ENCODE measurements at regions not wholly inside any gene's neighbourhood (a gene's known extent, or its start where the extent isn't known, plus 50 kb on each side); places are given as distances from the start of the nearest gene placed in this dataset.

DNA sequence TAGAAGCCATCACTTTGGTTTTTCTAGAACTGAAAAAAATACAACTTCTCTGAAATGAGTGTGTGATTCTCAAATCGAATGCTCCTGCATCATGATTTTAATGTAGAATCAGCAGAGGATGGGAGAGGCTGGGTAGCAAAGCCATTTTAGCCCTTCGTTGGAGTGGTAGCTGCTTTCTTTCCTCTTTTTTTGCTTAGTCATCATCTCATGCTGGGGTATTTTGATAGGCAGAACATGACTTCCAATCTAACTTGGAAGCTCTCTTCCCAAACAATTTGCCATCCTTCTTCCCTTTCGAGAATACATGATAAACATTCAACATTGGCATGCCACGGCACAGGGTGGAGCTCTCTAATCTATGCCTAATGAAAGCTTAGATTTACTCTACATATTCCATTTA is 311.2 kb upstream of the LRATD1 start:
- DNase-seq = no peak
- TF ChIP-seq, protein P1, sequence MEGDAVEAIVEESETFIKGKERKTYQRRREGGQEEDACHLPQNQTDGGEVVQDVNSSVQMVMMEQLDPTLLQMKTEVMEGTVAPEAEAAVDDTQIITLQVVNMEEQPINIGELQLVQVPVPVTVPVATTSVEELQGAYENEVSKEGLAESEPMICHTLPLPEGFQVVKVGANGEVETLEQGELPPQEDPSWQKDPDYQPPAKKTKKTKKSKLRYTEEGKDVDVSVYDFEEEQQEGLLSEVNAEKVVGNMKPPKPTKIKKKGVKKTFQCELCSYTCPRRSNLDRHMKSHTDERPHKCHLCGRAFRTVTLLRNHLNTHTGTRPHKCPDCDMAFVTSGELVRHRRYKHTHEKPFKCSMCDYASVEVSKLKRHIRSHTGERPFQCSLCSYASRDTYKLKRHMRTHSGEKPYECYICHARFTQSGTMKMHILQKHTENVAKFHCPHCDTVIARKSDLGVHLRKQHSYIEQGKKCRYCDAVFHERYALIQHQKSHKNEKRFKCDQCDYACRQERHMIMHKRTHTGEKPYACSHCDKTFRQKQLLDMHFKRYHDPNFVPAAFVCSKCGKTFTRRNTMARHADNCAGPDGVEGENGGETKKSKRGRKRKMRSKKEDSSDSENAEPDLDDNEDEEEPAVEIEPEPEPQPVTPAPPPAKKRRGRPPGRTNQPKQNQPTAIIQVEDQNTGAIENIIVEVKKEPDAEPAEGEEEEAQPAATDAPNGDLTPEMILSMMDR (IDR thresholded peaks at IDR 0.05; ENCODE audit: low read depth, low read length, missing control alignments) = no peak
- H3K36me3 ChIP-seq (replicated peaks) = no peaks in the 10 kb centered on the region
- no peaks in the 10 kb centered on the region for H3K27me3 ChIP-seq (replicated peaks)
- H3K27ac ChIP-seq = no peak overlapping the region
- H3K4me3 ChIP-seq (ENCODE audit: low read depth, low read length) = no peak overlapping the region
- in situ Hi-C loops (cut with HindIII; ENCODE audit: low pct_ligation_motif_present, low sequenced_read_pairs) = no loop called here

DNA sequence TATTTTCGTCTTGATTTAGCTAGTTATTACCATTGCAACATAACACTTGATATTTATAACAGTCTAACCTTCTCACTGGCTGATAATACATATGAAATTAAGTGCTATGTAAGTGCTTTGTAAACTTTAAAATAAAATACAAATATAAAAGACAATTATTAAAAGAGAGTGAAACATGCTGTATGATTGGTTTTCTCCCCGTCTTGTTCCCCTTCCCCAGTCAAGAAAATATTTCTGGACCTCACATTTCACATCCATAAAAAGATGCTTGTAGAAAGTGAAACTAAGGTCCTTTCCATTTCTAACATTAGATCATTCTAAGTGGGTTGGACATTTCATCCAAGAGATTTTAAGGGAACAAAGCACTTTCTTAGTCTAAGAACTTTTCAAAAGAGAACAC is 310.2 kb upstream of the LRATD1 start:
- DNase-seq = no peak
- Histone ChIP-seq H3K27ac (no peak overlapping the region), H3K27me3 (replicated peaks) (no peaks in the 10 kb centered on the region), H3K4me3 (ENCODE audit: low read depth, low read length) (no peak overlapping the region), H3K36me3 (replicated peaks) (no peaks in the 10 kb centered on the region)
- TF ChIP-seq, protein P1 (IDR thresholded peaks at IDR 0.05; ENCODE audit: low read depth, low read length, missing control alignments) = no peak
- in situ Hi-C loops (cut with HindIII; ENCODE audit: low pct_ligation_motif_present, low sequenced_read_pairs) = no loop called here

DNA sequence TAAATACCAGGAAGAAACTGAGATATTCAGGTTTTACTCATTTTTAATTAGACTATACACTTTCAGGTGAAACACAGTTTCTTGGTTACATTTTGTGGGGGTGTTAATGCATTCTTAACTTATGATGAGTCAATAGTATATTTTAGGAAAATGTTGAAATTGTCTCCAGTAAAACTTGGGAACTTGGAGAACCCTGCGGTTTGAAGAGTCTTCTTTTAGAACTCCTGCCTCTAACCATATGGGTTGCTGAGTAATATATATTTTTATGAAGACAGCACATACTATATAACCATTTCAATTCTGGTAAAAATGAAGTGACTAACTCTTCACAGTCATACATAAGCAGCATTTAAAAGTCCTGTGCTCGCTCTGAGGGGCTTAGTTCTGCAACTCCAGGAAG is 308.2 kb upstream of the LRATD1 start:
- H3K36me3 ChIP-seq (replicated peaks) = no peaks in the 10 kb centered on the region
- H3K27ac ChIP-seq = no peak overlapping the region
- TF ChIP-seq, protein P1 (IDR thresholded peaks at IDR 0.05; ENCODE audit: low read depth, low read length, missing control alignments) = no peak
- H3K4me3 ChIP-seq (ENCODE audit: low read depth, low read length) = no peak overlapping the region
- no peak for DNase-seq
- in situ Hi-C loops (cut with HindIII; ENCODE audit: low pct_ligation_motif_present, low sequenced_read_pairs) = no loop called here
- no peaks in the 10 kb centered on the region for H3K27me3 ChIP-seq (replicated peaks)

DNA sequence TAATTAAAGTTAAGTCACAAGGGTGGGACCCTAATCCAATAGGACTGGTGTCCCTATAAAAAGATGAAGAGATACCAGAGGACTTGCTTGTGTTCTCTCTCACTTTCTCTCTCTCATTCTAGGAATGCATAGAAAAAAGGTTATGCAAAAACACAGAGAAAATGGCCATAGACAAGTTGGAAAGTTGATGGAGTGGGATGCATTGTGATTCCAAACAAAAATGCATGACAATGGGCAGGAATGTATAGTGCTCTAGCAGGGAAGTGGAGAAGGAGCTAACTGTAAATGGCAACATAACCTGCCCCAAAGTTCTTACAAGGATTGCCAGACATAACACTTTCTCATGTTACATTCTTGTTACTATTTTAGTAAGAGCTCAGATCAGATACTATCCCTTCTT is 301.6 kb upstream of the LRATD1 start:
- no peaks in the 10 kb centered on the region for H3K36me3 ChIP-seq (replicated peaks)
- in situ Hi-C loops (cut with HindIII; ENCODE audit: low pct_ligation_motif_present, low sequenced_read_pairs) = no loop called here
- H3K4me3 ChIP-seq (ENCODE audit: low read depth, low read length) = no peak overlapping the region
- TF ChIP-seq, protein P1 (IDR thresholded peaks at IDR 0.05; ENCODE audit: low read depth, low read length, missing control alignments) = no peak
- DNase-seq = no peak
- no peaks in the 10 kb centered on the region for H3K27me3 ChIP-seq (replicated peaks)
- H3K27ac ChIP-seq = no peak overlapping the region

DNA sequence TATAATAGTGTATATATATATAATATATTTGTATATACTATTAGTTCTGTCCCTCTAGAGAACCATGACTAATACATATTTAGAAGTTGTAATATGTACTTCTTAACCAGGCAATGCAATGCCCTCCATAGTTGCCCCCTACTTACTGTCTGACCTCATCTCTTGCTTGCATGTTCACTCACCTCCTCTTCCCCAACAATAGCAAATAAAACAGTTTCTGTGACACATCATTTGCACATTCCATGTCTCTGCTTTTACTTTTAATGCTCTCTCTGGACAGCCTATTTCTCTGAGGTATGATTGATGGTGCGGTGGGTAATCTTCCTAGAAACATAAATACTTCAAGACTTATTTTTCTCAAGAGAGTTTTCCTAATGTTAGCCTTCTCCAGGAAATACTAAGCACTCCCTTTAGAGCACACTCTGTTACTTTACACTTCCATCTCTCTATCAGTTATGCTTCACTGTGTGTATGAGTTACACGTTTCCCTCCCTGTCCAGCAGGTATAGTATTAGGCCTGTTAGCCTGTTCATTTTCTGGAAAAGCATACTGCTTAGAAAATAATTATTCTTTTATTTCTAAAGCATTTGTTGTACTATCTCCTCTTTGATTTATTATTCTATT is 295.6 kb upstream of the LRATD1 start:
- DNase-seq = no peak
- in situ Hi-C loops (cut with HindIII; ENCODE audit: low pct_ligation_motif_present, low sequenced_read_pairs) = no loop called here

More for the DNA sequence above, 295.6 kb upstream of the LRATD1 start:
- H3K4me3 ChIP-seq (ENCODE audit: low read depth, low read length) = no peak overlapping the region
- H3K27ac ChIP-seq = no peak overlapping the region
- H3K36me3 ChIP-seq (replicated peaks) = no peaks in the 10 kb centered on the region
- TF ChIP-seq, protein P1 (IDR thresholded peaks at IDR 0.05; ENCODE audit: low read depth, low read length, missing control alignments) = no peak
- H3K27me3 ChIP-seq (replicated peaks) = no peaks in the 10 kb centered on the region

Data from brain microvascular endothelial cell (primary cell).